ENCODE measurements at regions not wholly inside any gene's neighbourhood (a gene's known extent, or its start where the extent isn't known, plus 50 kb on each side); places are given as distances from the start of the nearest gene placed in this dataset.

DNA sequence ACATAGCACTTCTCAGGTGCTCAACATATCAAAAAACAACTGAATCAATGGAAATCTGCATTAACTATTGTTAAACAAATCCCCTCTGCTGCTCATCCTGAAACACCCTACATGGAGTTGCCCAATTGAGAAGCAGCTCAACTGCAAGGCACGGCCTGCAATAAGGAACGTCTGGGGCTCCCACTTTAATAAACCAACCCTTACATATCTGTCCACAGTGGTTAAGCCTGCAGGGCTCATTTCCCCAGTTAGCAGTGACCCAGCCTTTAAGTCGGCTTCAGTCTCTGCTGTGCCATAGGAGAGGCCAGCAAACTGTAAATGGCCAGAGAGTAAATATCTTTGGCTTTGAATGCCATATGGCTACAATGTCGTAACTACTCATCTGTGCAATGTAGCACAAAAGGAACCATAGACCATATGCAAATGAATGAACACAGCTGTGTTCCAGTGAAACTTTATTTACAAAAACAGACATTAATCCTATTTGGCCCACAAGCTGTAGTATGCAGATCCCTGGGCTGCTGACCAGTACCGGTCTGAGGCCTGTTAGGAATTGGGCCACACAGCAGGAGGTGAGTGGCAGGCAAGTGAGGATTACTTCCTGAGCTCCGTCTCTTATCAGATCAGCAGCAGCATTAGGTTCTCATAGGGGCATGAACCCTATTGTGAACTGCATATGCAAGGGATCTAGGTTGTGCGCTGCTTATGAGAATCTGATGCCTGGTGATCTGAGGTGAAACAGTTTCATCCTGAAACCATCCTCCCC lies 522.7 kb upstream of the CDH4 start:
- DNase-seq, result no peak

DNA sequence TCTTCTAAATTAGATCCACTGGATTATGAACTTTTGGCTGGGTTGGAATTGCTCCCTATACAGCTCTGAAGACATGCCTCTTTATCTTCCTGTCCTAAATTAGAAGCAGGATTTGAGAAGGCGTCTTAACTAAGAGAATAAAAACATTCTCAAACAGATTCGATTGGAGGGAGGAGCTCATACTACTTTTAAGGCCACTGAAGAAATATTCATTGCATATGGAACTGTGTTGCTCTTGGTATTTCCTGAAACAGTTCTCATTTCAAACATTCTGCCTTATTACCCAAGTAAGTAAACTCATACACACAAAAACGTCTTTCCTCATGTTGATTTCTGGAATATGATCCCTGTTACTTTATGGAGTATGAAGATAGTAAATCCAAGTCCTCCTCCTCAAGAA lies 519.7 kb upstream of the CDH4 start:
- DNase-seq, result no peak

DNA sequence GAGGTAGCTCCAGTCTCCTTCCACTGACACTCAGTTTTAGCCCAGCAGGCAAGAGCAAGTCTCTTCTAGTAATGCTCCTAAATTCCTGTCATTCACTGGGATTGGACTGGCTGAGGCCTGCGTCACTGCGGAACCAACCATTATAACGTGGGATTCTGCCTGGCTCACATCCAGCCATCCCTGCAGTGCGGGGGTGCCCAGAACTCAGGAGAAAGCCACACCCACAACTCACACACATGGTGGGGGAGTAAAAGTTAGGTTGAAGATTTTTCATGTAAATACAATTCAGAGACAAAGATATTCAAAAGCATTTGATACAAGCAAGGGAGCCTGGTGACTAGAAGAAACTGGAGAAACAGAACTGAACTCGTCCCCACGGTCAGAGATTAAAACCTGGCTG lies 504.0 kb upstream of the CDH4 start:
- DNase-seq, result no peak

DNA sequence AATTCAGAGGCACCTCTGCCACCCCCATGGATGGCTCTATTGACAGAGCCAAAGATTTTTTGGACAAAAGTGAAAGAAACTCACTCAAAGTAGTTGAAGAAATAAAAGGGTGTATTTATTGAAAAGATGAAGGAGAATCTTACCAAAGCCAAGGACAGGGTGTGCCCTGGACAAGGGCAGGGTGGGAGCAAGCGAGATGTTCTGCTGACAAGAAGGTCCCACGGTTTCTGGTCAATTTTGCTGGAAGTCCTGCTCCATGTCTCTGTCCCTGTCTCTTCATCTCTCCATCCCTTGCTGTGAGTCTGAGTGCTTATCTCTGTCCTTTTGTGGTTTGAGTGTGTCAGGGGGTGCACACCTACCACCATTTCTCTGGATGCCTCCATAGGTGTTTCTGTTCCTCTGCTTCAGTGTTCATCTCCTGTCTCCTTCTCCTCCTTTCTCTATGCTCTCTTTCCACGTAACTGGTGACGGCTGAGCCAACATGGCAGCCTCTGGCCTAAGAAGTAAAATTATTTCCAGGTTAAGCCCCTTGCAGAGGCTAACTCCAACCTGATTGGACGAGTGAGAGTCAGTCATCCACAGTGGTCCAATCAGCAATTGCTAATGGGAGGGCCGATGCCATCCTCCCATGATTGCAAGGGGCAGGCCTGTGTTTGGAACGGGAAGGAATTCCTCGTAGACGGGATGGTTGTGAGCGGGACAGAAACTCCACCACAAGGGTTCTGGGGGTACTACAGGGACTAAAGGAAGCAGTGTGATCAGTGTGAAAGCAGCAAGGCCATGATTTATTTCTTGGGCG lies 502.1 kb upstream of the CDH4 start:
- DNase-seq, result no peak

DNA sequence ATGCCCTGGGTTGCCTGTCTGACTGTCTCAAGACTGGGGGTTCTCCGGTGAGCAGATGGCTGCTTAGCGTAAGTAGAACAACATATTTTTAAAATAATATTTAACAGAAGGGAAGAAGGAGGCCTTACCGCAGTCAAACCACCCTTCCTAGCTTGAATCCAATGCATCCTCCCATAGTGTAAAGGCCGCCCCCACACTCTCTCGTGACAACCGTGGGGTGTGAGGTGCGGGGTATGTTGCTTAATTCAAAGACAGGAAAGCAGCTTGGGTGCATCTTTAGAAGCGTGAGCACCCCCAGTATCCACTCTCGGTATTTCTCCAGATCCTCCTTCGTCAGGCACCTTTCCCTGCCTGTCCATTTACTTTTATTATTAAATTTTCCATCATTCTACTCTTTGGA lies 501.2 kb upstream of the CDH4 start:
- DNase-seq, result no peak

DNA sequence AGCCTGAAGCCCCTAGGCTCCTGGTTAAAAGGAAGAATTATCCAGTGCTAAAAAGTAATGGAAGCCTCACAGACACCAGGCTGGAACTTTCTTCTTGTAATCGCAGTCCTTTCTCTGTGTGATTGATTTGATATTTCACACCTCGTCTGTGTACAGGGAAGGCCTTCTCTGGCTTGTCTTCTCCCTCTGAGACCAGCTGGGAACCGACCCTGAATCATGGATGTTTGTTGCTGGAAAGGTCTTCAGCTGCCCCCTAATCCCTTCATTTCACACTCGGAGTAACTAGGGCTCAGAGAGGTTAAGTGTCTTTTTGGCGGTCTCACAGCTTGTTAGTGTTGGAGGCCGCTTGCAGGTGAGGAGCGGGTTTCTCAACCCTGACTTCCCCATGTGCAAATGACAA lies 500.2 kb upstream of the CDH4 start:
- no peak for DNase-seq

DNA sequence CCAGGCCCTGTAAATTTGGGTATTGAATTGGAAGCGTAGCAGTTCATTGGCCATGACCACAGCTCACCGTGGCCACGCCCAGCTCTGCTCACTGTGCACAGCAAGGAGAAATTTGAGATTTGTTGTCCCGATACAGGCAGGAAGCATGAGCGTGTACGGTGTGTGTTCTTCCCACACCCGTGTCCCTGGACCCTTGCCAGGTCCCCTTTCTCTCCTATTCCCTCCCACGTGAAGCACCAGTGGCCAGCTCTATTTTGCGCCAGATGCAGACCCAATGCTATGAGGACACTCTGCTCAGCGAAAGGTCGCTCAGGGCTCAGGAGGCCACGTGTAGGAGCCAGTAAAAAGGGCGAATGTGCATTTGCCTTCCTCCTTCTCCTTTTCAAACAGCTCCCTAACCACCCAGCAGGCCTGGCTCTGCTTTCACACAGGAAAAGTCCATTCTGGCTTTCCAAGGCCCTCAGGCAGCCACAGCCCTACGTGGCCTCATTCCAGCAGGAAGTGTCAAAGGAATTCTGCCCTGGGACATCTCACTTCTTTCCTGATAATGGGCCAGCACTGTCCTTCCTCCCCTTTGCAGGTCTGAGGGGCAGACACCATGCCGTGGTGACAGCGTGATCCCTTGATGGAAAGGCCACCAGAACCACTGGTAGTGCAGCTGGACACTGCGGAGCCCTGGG lies 499.2 kb upstream of the CDH4 start:
- no peak for DNase-seq

DNA sequence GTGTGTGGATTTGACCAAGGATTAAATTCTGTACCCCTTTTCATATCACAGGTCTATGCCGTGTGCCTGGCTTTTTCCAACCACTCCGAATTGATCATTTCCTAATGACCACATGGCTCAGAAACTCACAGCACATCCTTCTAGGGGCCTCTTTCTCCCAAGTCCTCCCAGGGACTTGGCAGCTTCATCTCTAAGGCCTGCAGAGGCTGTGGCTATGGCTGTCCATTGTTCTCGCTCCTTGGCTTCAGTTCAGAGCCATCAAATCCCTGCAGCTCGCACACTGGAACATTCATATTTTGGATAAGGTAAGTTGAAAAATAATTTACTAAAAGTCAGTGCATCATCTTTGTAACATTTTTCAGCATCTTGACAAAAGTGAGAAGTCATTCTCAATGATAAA lies 497.2 kb upstream of the CDH4 start:
- no peak for DNase-seq

DNA sequence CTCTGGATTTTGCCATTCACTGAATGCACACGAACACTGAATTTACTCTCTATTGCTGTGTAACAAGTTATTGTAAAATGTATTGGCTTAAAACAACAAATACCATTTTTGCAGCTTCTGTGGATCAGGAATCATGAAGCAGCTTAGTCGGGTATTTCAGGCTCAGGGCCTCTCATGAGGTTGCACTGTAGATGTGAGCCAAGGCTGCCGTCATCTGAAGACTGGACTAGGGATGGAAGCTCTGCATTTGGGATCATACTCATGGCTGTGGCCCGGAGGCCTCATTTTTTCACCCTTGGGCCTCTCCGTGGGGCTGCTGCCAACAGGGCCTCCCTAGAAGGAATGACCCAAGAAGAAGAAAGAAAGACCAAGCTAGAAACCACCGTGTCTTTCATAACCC lies 492.4 kb upstream of the CDH4 start:
- no peak for DNase-seq

DNA sequence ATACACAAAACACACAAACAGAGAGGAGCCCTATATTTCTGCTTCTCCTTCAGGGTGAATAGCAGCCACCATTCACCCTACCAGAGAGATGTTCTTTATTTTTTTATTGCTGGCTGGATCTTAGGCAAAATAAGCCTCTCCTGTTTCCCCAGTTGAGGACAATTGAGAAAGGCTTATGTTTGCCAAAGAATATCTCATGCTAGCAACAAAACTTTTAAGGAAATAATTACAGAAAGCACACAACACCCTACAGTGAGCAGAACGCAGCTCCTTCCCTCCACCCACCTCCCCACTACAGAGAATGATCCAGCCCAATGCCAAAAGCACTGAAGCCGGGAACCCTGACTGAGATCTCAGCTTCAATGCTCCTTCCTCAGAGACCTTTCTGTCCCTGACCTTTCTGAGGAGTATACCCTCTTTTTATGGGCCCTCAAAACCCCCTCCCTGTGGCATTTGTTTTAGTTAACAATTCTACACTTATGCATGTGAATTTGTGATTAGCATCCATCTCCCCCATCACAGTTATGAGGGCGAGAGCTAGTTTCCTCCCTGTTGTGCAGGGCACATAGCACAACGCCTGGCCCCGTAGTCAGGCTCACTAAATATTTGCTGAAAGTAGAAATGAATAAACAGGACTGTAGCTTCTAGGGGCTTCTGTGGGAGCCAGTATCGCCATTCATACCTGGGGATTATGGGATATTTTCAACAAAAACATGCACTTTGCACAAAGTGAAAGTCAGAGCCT lies 491.6 kb upstream of the CDH4 start:
- DNase-seq, result no peak

DNA sequence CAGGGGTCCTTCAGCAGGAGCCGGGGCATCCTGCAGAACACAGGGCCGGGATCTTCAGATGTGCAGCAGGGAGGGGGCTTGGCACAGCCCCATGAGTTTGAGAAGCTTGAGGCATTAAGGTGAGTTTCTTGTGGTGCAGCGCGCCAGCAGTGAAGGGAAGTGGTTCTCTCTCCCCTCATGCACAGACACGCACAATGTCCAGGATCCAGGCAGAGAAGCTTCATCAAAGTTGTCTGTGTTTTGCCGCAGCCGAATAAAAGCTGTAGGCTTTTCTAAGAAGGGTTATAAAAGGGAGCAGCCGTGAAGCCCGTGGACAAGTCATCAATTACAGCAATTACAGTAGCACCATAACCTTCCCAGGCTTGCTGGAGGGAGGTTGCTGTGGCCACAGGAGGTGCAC lies 491.0 kb upstream of the CDH4 start:
- DNase-seq, result no peak

DNA sequence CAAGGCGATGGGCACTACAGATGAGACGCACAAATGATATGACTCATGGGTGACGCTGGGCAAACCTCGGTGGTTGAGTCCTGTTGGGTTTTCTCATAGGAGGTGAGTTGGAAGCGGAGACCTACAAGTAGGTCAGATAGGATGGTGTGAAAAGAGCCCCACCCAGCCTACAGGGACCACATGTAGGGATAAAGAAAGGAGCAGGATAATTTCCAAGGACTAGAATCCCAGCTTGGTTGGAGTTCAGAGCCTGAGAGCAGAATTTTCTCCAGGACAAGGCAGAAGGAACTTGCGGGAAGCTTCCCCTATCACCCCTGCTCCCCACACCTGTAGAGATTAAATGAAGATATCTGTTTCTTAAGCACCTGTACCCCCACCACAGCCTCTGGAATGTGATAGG lies 489.7 kb upstream of the CDH4 start:
- no peak for DNase-seq

DNA sequence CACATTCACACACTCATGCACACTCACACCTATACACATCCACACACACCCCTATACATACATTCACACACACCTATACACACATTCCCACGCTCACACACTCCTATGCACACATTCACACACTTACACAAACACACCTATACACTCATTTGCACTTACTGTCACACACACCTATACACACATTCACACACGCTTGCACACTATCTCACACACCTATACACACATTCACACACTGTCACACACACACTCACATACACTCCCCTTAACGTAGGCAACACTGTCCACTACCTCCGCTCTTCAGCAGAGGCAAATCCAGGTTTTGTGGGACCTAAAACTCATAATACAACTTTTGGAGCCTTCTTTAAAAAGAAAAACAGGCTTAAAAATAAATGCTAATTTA lies 487.7 kb upstream of the CDH4 start:
- DNase-seq, result no peak

DNA sequence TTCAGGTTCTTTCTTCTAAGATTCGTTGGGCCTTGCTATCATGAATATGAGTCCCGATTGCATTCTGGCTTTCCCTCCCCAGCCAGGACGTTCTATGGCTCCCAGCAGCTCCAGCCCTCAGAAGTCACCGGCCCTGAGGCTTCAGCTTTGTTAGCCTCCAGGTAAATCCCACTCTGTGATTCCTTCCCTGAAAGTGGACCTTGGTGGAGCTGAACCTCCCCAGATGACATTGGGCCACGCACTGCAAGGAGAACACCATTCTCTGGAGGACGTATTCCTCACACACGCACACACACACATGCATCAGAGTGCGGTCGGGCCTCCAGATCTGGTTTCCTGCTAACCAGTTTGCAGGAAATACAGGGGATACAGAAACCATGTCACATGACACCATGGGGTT lies 487.3 kb upstream of the CDH4 start:
- DNase-seq, result no peak

DNA sequence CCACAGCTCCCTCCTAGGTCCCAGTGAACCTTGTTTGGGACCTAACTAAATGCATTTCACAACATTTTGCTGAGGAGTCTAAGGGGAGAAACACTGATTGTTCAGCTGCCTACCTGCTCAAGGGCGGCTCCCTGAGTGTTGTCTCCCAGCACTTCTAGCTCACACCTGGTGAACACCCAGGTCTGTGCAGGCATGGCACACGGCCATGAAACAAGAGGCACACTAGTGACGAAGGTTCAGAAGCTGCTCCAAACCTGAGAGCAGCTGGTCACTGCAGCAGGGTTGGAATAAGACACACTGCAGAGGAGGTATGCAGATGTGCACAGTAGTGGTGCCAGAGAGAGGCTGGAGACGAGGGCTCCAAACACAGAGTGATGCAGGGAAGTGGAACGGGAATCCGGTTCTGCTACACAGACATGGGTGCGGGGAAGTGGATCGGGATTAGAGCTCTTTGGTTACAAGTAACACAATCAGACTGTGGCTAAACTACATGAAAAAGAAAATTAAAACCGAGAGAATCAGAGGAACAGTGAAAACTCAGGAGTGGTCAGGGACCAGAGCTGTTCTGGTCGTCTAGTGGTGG lies 486.1 kb upstream of the CDH4 start:
- no peak for DNase-seq

DNA sequence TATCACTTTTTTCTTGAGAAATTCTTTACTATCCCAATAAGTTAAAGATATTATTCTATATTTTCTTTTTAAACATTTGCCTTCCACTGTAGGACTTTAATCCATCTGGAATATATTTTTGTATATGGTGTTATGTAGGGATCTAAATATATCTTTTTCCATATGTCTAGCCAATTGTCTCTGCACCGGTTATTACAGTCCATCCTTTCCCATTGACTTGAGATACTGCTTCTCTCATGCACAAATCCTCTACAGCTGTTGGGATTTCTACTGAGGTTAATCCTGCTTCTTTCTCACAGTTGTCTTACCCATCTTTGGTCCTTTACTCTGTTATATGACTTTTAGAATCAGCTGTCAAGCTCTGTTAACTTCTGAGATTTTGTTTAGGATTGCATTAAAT lies 483.8 kb upstream of the CDH4 start:
- DNase-seq, result no peak

DNA sequence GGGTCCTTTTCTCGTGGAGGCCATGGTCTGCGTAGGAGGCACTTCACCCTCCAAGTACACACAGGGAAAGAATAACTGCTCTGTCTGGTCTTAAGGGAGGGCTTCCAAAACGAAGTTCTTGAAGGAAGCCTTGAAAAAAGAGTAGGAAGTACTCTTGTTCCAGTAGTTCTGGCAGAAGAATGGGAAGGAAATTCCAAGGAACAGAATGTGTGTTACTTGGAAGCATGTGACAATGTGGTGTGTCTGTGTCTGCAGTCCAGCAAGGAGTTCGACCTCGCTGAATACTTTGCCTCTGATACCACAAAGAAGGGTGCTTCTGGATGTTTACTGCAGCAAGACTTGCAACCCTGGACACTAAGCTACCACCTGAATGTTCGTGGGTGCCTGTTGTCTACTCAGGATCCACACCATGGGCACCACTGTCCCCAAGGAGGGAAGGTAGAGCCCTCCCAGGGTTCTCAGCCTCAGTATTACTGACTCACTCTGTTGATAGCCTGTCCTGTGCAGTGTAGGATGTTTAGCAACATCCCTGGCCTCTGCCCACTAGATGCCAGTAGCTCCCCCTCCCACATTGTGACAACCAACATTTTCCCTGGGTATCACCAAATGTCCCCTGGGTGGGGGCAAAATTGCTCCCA lies 471.6 kb upstream of the CDH4 start:
- DNase-seq, result no peak

DNA sequence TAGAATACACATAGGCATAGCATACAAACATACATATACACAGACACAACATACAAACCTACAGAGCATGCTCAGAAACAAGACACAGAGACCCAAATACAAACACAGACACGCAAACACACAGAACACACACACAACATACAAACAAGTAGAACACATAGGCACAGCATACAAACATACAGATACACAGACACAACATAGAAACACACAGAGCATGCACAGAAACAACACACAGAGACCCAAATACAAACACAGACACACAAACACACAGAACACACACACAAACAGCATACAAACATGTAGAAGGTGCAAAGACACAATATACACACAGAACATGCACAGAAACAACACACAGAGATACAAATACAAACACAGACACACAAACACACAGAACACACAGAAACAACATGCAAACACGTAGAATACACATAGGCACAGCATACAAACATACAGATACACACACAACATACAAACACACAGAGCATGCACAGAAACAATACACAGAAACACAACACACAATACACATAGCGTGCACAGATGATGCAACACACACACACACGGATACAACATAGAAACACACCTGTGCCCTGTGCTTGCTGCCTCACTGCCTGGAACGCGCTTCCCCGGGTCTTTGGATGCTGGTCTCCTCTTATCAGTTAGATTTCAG lies 469.0 kb upstream of the CDH4 start:
- DNase-seq, result no peak

DNA sequence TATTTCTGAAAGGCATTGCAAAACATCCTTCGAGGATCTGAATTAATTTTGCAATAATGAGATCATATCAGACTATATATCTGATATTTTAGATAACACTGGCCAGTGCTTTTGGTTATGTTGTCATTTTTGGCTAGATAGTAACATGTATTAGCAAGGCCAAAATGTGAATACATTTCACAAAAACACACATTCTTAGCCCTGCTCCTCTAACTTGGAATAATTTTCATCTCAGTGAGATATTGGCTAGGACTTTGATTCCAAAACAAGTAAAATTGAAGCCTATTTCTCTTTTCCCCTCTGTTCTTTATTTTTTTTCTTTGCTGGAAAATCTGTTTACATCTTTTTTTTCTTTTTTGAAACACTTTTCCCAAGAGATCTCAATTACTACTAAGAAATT lies 466.8 kb upstream of the CDH4 start:
- no peak for DNase-seq

DNA sequence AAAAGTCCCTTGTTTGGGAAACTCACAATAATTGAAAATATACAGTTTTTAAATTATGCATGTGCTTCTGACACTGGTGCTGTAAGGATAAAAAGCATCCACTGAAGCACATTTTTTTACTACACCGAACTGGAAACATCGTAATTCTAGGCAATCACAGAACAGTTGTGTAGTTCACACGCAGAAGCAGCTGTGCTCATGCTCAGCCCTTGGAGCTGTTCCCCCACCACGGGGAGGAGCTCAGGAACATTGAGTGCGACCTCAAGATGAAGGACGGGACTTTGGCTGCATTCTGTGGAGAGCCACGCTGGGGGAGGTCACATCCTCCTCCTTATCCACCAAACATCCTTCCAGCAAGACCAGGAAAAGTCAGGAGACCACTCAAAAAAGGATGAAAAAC lies 466.3 kb upstream of the CDH4 start:
- DNase-seq, result no peak

DNA sequence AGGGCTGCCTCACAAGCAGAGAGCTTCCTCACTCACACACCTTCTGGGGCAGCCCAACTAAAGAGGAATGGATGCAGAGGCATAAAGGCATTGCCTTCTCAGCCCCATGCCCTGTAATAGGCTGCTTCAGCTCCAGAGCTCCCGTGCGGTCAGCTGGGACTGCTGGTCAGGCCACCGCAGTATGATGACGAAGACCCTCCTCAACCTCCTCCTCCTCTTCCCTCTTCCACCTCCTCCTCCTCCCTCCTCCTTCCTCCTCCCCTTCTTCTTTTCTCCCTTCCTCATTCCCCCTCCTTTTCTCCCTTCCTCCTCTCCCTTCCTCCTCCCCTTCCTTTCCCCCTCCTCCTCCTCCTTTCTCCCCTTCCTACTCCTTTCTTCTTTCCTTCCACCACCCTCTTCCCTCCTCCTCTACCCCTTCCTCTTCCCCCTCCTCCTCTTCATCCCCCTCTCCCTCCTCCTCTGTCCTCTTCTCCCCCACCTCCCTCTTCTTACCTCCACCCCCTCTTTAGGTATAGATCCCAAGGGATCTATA lies 465.3 kb upstream of the CDH4 start:
- DNase-seq, result no peak

DNA sequence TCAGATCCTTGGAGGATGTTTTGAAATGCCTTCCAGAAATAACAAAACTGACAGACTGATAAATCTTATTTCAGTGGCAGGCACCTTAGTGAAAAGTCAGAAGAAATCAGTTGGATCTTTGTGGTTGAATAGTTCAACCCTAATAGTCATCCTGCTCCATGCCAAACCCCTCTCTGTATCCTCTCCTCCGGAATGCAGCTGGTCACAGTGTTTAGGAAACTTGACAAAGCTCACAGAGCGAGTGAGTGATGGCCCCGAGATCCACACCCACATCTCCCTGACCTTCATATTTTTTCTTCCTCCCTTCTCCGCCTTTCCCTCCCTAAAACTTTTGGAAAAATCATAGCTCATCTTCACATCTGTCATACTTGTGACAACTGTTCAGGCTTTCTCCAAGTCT lies 464.8 kb upstream of the CDH4 start:
- DNase-seq, result no peak
